GM12891 (cell line): ENCODE measurements at regions not wholly inside any gene's neighbourhood (a gene's known extent, or its start where the extent isn't known, plus 50 kb on each side); places are given as distances from the start of the nearest gene placed in this dataset.

Source experiments
- DNase-seq: peaks from one replicate; pipeline ENCODE4 v3.0.0; 2011; ENCODE audit warnings: low spot score; ENCODE audit not compliant: insufficient read length
- FAIRE-seq: peaks from 2 replicates; lab custom pipeline; 2011; peaks lifted over from hg19 to GRCh38; lab: Jason Lieb, UNC
- PAX5 ChIP-seq: IDR thresholded peaks from 2 replicates; pipeline ENCODE4 v1.6.1; 2011; ENCODE audit warnings: low read length, moderate library complexity, mild to moderate bottlenecking; ENCODE audit not compliant: insufficient read depth, severe bottlenecking
- POLR2A ChIP-seq: IDR thresholded peaks from 2 replicates; pipeline ENCODE4 v1.6.1; 2011; ENCODE audit warnings: low read depth, low read length, control low read depth
- POLR2AphosphoS5 ChIP-seq: IDR thresholded peaks from 2 replicates; pipeline ENCODE4 v1.6.1; 2011; ENCODE audit warnings: low read depth, low read length, control low read depth
- POU2F2 ChIP-seq: IDR thresholded peaks from 2 replicates; pipeline ENCODE4 v1.6.1; 2011; ENCODE audit warnings: low read depth, mild to moderate bottlenecking, control low read depth, low read length, moderate library complexity
- SPI1 ChIP-seq: IDR thresholded peaks from 2 replicates; pipeline ENCODE4 v1.6.1; 2011; ENCODE audit warnings: low read depth, low read length, control low read depth
- TAF1 ChIP-seq: IDR thresholded peaks from 2 replicates; pipeline ENCODE4 v1.6.1; 2011; ENCODE audit warnings: low read depth, low read length, control low read depth

DNA sequence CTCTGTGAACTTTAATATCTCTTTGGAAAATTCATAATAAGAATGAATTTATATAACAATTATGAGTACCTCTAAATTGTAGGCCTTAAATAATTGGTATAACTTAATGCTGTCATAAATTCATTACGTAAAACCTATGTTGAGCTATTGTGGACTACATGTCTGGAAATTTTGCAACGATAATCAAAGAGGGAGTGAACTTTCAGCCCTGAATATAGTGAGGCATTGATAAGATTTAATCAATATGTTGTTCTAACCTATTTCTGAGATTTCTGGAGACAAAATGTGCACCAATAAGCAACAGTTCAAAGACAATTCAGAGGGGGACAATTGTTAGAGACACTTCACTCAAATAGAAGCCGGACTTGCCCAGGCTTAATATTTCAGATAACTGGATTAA is 499.4 kb downstream of the ELAVL2 start:
- FAIRE-seq (no peak), DNase-seq (no peak)
- TF ChIP-seq PAX5, result no peak
- TF ChIP-seq TAF1, result no peak
- TF ChIP-seq SPI1, result no peak
- no peak for TF ChIP-seq POLR2A
- no peak for TF ChIP-seq POLR2AphosphoS5
- TF ChIP-seq POU2F2, result no peak

DNA sequence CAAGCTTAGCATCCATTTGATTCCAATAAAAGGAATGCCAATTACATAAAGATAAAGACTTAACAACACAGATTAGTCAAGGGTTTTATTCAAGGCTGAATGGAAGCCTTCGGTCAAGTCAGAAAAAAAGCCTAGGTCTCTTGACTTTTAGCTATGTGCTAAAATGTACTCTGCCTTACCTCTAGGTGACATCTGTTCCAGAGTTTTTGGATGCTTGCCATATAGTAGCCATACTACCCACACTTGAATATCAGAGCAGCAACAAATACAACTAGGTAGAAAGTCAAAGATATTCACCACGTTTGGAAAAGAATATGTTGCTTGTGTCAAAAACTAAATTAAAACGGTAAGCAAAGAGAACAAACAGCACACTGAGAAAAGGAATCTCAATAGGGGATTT is 484.7 kb downstream of the ELAVL2 start:
- FAIRE-seq, result no peak
- no peak for TF ChIP-seq SPI1
- no peak for TF ChIP-seq PAX5
- no peak for TF ChIP-seq POLR2A
- TF ChIP-seq POU2F2, result no peak
- no peak for TF ChIP-seq POLR2AphosphoS5
- TF ChIP-seq TAF1, result no peak
- no peak for DNase-seq

DNA sequence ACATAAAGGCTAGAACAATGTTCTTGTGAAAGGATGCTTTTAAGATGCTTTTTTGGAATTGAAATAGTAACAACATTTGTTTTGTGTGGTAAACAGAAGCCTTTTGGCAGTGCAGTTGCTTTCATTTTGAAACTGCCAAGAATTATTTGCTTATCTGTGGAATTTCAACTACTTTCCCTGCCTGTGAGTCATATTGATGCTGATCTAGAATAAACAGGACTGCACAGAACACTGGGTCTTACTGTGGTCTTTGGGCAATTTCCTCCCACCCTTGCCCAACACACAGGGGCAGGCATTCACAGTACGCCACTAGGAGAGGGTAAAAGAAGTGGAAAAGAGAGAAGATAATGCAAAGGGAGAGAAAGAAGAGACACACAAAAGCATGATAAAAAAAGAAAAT is 483.7 kb downstream of the ELAVL2 start:
- no peak for FAIRE-seq
- DNase-seq, result no peak

DNA sequence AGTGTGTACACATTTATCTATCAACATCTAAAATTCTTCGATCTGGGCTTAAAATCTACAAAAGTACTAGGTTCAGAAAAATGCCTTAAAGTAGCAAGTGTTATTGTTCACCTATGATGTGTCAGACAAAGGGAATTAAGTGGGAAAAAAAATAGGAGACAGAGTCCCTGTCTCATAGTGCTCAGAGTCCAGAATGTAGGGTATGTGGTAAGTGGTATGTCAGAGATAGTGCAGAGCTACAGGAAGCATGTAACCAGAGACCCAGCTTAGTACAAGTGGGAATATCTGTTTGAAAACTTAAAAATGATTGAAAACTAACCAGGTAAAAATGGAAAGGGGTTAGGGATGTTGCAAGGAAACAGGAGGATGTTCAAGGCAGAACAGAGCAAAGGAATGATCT is 482.8 kb downstream of the ELAVL2 start:
- DNase-seq (no peak), FAIRE-seq (no peak)
- TF ChIP-seq SPI1, result no peak
- no peak for TF ChIP-seq POLR2AphosphoS5
- no peak for TF ChIP-seq PAX5
- no peak for TF ChIP-seq TAF1
- TF ChIP-seq POU2F2, result no peak
- TF ChIP-seq POLR2A, result no peak

More for the DNA sequence above, 483.7 kb downstream of the ELAVL2 start:
- no peak for TF ChIP-seq POLR2AphosphoS5
- no peak for TF ChIP-seq SPI1
- TF ChIP-seq PAX5, result no peak
- TF ChIP-seq TAF1, result no peak
- TF ChIP-seq POU2F2, result no peak
- no peak for TF ChIP-seq POLR2A

DNA sequence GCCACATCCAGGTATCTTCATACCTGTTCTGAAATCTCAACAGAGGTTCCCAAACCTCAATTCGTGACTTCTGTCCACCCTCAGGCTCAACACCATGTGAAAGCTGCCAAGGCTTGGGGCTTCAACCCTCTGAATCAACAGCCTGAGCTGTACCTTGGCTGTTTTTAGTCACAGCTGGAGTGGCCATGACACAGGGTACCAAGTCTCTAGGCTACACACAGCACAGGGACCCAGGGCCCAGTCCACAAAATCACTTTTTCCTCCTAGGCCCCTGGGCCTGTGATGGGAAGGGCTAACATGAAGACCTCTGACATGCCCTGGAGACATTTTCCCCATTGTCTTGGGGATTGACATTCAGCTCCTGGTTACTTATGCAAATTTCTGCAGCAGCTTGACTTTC is 464.9 kb downstream of the ELAVL2 start:
- no peak for FAIRE-seq
- no peak for DNase-seq
- TF ChIP-seq POLR2A (no peak), TAF1 (no peak), PAX5 (no peak), SPI1 (no peak), POU2F2 (no peak), POLR2AphosphoS5 (no peak)

DNA sequence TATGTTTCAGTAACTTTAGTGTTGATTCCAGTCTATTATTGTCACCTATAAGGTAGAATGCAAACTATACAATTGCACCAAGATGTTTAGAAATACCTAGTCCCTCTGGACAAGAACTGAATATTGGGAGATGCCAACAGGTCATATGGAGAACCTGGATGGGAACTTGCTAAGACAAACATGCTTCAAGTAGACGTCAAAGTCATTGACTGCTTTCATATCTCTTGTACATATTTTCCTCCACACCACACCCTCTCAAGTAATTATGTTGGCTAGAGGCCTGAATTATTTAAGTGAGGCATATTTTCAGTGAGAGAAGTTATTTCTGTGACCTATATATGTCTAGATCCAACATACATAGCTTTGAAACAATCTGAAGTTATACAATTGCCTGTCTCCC is 453.3 kb downstream of the ELAVL2 start:
- no peak for DNase-seq
- FAIRE-seq, result no peak
- TF ChIP-seq PAX5, result no peak
- TF ChIP-seq SPI1, result no peak
- no peak for TF ChIP-seq POLR2A
- no peak for TF ChIP-seq POU2F2

DNA sequence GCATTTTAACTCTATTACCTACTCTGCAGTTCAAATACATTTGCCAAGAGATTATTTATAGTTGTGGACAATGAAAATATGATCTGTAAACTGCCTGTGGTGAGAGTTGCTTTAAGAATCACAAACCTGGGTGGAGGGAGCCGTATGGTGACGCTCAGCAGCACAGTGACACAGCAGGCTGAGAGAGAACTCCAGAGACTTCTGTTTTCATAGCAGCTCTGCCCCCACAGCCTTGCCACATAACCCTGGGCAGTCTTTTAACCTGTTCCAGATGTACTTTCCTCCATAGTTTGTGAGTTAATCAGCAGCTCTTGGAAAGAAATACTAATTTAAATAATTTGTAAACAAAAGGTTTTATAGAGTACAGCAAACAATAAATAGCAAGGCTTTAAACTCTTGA is 450.5 kb downstream of the ELAVL2 start:
- no peak for TF ChIP-seq SPI1
- no peak for TF ChIP-seq TAF1
- no peak for TF ChIP-seq PAX5
- TF ChIP-seq POU2F2, result no peak
- no peak for TF ChIP-seq POLR2AphosphoS5
- no peak for TF ChIP-seq POLR2A
- FAIRE-seq (no peak), DNase-seq (no peak)

DNA sequence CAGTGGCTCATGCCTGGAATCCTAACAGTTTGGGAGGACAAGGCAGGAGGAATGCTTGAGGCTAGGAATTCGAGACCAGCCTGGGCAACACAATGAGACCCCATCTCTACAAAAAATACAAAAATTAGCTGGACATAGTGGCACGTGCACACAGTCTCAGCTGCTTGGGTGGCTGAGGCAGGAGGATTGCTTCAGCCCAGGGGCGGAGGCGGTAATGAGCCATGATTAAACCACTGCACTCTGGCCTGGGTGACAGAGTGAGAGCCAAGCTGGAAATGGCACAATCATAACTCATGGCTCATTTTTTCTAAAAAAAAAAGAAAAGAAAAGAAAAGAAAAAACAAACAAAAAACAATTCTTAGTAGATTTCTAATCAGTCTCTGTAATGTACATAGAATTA is 446.2 kb downstream of the ELAVL2 start:
- DNase-seq, result no peak
- FAIRE-seq, result no peak
- TF ChIP-seq POLR2A, result no peak
- TF ChIP-seq POLR2AphosphoS5, result no peak
- no peak for TF ChIP-seq PAX5
- no peak for TF ChIP-seq TAF1
- no peak for TF ChIP-seq POU2F2
- no peak for TF ChIP-seq SPI1

DNA sequence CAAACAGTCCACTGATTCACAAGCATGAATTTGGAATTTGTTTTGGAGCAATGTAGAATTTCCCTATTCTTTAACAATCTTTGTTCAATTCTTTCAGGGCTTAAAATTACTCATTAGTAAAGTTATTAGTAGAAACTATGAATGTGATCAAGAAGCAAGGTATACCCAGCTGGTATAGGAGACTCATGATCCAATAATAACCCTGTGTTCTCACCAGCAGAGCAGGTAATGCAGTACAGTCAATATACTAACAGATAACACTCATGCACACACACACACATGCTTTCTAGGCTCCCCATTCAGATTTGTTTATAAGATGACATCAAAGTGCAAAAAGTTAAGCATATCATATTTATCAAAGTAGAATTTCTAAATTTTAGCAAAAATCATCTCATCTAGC is 445.2 kb downstream of the ELAVL2 start:
- FAIRE-seq, result no peak
- TF ChIP-seq POU2F2 (no peak), PAX5 (no peak), POLR2AphosphoS5 (no peak), TAF1 (no peak), SPI1 (no peak), POLR2A (no peak)
- DNase-seq, result no peak

DNA sequence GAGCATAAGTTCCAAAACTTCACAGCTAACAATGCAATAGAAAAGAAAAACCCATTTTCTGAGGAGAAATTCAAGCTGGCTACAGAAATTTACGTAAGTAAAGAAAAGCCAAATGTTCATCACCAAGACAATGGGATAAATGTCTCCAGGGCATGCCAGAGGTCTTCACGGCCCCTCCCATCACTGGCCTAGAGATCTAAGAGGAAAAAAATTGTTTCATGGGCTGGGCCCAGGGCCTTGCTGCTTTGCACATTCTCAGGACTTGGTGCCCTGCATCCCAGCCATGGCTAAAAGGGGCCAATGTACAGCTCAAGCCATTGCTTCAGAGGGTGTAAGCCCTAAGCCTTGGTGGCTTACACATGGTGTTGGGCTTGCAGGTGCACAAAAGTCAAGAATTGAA is 443.6 kb downstream of the ELAVL2 start:
- DNase-seq, result no peak
- FAIRE-seq, result no peak
- no peak for TF ChIP-seq POLR2AphosphoS5
- TF ChIP-seq SPI1, result no peak
- no peak for TF ChIP-seq PAX5
- TF ChIP-seq POU2F2, result no peak
- TF ChIP-seq POLR2A, result no peak
- no peak for TF ChIP-seq TAF1
